ENCODE measurements at regions not wholly inside any gene's neighbourhood (a gene's known extent, or its start where the extent isn't known, plus 50 kb on each side); places are given as distances from the start of the nearest gene placed in this dataset.
A peak's percentile ranks its signal among the peaks of the same experiment; 100 is the strongest.

GRCh38 chr1:78227705-78228635 is 182.2 kb downstream of the GIPC2 start:
- intact Hi-C loops (cut with micrococcal nuclease): loop anchor here (10.0 kb wide), 1 partner anchor 147 kb away; no protein-coding TSS in a partner anchor
- TF ChIP-seq CTCF (IDR thresholded peaks at IDR 0.05; ENCODE audit: unreplicated experiment): no peak
- no peak for DNase-seq (ENCODE audit: unreplicated experiment)
- Mint-ChIP-seq H3K4me3 (ENCODE audit: unreplicated experiment) (no peak overlapping the region), H3K27me3 (ENCODE audit: insufficient read depth, unreplicated experiment) (no peaks in the 10 kb centered on the region), H3K27ac (ENCODE audit: low read depth, unreplicated experiment) (peak overlapping the region; percentile 63), H3K9me3 (ENCODE audit: unreplicated experiment) (no peaks in the 10 kb centered on the region), H3K36me3 (ENCODE audit: insufficient read depth, unreplicated experiment) (no peaks in the 10 kb centered on the region), H3K4me1 (ENCODE audit: insufficient read depth, unreplicated experiment) (peaks cover 52% of the 10 kb centered on the region)
- BruUV-seq (replicated peaks): no TSS peak
- ChIA-PET CTCF (interaction anchor here (0.6 to 1.6 kb wide), 8 partner anchors 21 to 379 kb away, joined by 3 to 4 read pairs (median 3); no protein-coding TSS in a partner anchor), POLR2A (interaction anchor here (0.6 to 1.7 kb wide), 6 partner anchors 10 to 1097 kb away, joined by 3 to 15 read pairs (median 4); no protein-coding TSS in a partner anchor)

- Mint-ChIP-seq H3K9me3 (ENCODE audit: unreplicated experiment) (no peaks in the 10 kb centered on the region), H3K4me1 (ENCODE audit: insufficient read depth, unreplicated experiment) (peaks cover 42% of the 10 kb centered on the region), H3K27me3 (ENCODE audit: insufficient read depth, unreplicated experiment) (no peaks in the 10 kb centered on the region), H3K27ac (ENCODE audit: low read depth, unreplicated experiment) (peak overlapping the region; percentile 63), H3K4me3 (ENCODE audit: unreplicated experiment) (peak overlapping the region; percentile 20), H3K36me3 (ENCODE audit: insufficient read depth, unreplicated experiment) (no peaks in the 10 kb centered on the region)
- ChIA-PET CTCF (interaction anchor here (1.6 kb wide), 1 partner anchor 28 kb away, joined by 3 read pairs; no protein-coding TSS in a partner anchor), POLR2A (interaction anchor here (0.6 to 1.7 kb wide), 5 partner anchors 9 to 364 kb away, joined by 3 to 15 read pairs (median 3); no protein-coding TSS in a partner anchor)
- no TSS peak for BruUV-seq (replicated peaks)
- no peak for TF ChIP-seq CTCF (IDR thresholded peaks at IDR 0.05; ENCODE audit: unreplicated experiment)
- intact Hi-C loops (cut with micrococcal nuclease): loop anchor here (10.0 kb wide), 1 partner anchor 145 kb away; no protein-coding TSS in a partner anchor
- DNase-seq (ENCODE audit: unreplicated experiment): peak; percentile 94
These were observed 183.6 kb downstream of the GIPC2 start for GRCh38 chr1:78229344-78229743.

DNA sequence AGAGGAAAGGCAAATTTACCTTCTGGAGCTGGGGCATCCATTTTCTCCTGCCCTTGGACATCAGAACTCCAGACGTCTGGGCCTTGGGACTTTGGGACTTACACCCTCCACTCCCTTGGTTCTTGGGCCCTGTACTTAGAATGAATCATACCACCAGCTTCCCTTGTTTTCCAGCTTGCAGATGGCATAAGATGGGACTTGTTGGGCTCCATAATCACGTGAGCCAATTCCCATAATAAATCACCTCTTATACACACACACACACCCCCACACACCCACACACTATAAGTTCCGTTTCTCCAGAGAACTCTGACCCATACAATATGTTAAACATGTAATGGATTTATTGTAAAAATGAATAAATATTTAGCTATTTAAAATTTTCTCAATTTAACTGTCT is 185.7 kb downstream of the GIPC2 start:
- no peak for DNase-seq (ENCODE audit: unreplicated experiment)
- peak overlapping the region; percentile 63 for H3K4me3 Mint-ChIP-seq (ENCODE audit: unreplicated experiment)
- intact Hi-C loops (cut with micrococcal nuclease): loop anchor here (10.0 kb wide), 1 partner anchor 373 kb away; no protein-coding TSS in a partner anchor
- ChIA-PET POLR2A (interaction anchor here (0.7 to 1.6 kb wide), 6 partner anchors 17 to 65 kb away, joined by 3 to 4 read pairs (median 3); no protein-coding TSS in a partner anchor), CTCF (interaction anchor here (0.7 to 2.7 kb wide), 5 partner anchors 9 to 375 kb away, joined by 3 to 22 read pairs (median 3); no protein-coding TSS in a partner anchor)
- no peaks in the 10 kb centered on the region for H3K27me3 Mint-ChIP-seq (ENCODE audit: insufficient read depth, unreplicated experiment)
- no peaks in the 10 kb centered on the region for H3K36me3 Mint-ChIP-seq (ENCODE audit: insufficient read depth, unreplicated experiment)
- TF ChIP-seq CTCF (IDR thresholded peaks at IDR 0.05; ENCODE audit: unreplicated experiment): no peak
- BruUV-seq (replicated peaks): no TSS peak
- H3K27ac Mint-ChIP-seq (ENCODE audit: low read depth, unreplicated experiment): no peak overlapping the region
- peaks cover 41% of the 10 kb centered on the region for H3K4me1 Mint-ChIP-seq (ENCODE audit: insufficient read depth, unreplicated experiment)
- peaks cover 7% of the 10 kb centered on the region for H3K9me3 Mint-ChIP-seq (ENCODE audit: unreplicated experiment)

GRCh38 chr1:78231894-78232293 is 186.1 kb downstream of the GIPC2 start:
- no peaks in the 10 kb centered on the region for H3K27me3 Mint-ChIP-seq (ENCODE audit: insufficient read depth, unreplicated experiment)
- POLR2A ChIA-PET: interaction anchor here (0.7 to 1.6 kb wide), 4 partner anchors 19 to 55 kb away, joined by 3 to 4 read pairs (median 3); no protein-coding TSS in a partner anchor
- H3K4me1 Mint-ChIP-seq (ENCODE audit: insufficient read depth, unreplicated experiment): peaks cover 45% of the 10 kb centered on the region
- CTCF ChIA-PET: interaction anchor here (0.6 to 2.7 kb wide), 5 partner anchors 8 to 375 kb away, joined by 3 to 22 read pairs (median 3); no protein-coding TSS in a partner anchor
- peaks cover 7% of the 10 kb centered on the region for H3K9me3 Mint-ChIP-seq (ENCODE audit: unreplicated experiment)
- H3K4me3 Mint-ChIP-seq (ENCODE audit: unreplicated experiment): no peak overlapping the region
- no TSS peak for BruUV-seq (replicated peaks)
- no peak for TF ChIP-seq CTCF (IDR thresholded peaks at IDR 0.05; ENCODE audit: unreplicated experiment)
- H3K36me3 Mint-ChIP-seq (ENCODE audit: insufficient read depth, unreplicated experiment): no peaks in the 10 kb centered on the region
- no peak for DNase-seq (ENCODE audit: unreplicated experiment)
- no peak overlapping the region for H3K27ac Mint-ChIP-seq (ENCODE audit: low read depth, unreplicated experiment)
- intact Hi-C loops (cut with micrococcal nuclease): loop anchor here (10.0 kb wide), 1 partner anchor 373 kb away; no protein-coding TSS in a partner anchor
